ENCODE measurements at regions not wholly inside any gene's neighbourhood (a gene's known extent, or its start where the extent isn't known, plus 50 kb on each side); places are given as distances from the start of the nearest gene placed in this dataset.

DNA sequence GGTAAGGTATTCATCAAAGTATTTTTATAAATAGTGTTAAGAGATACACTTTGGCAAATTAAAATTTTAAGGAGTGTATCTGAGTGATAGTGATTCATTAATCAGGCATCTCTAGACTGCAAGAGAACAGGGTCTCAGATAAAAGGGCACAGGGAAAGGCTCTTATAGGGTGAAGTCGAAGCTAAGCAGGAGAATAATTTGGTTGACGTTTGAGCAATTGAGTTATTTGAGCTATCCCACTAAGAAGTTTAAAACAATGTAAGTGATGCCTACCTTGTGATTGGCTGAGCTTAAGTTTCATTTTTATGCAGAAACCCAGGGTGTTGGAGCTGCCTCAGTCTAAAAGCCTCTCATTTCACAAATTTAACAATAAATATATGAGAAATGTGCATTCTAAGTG lies 125.3 kb downstream of the SLC6A15 start:
- no peak for TF ChIP-seq POLR2A (IDR thresholded peaks at IDR 0.05)
- TF ChIP-seq, protein P1, sequence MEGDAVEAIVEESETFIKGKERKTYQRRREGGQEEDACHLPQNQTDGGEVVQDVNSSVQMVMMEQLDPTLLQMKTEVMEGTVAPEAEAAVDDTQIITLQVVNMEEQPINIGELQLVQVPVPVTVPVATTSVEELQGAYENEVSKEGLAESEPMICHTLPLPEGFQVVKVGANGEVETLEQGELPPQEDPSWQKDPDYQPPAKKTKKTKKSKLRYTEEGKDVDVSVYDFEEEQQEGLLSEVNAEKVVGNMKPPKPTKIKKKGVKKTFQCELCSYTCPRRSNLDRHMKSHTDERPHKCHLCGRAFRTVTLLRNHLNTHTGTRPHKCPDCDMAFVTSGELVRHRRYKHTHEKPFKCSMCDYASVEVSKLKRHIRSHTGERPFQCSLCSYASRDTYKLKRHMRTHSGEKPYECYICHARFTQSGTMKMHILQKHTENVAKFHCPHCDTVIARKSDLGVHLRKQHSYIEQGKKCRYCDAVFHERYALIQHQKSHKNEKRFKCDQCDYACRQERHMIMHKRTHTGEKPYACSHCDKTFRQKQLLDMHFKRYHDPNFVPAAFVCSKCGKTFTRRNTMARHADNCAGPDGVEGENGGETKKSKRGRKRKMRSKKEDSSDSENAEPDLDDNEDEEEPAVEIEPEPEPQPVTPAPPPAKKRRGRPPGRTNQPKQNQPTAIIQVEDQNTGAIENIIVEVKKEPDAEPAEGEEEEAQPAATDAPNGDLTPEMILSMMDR (IDR thresholded peaks at IDR 0.05 in 8 of 11, conservative IDR thresholded peaks at IDR 0.05 in 3 of 11), result no peak
- TF ChIP-seq POLR2AphosphoS5 (IDR thresholded peaks at IDR 0.05), result no peak
- no peaks in the 10 kb centered on the region for H3K36me3 ChIP-seq
- H3K9me3 ChIP-seq, result no peaks in the 10 kb centered on the region
- intact Hi-C loops (cut with DNase I; ENCODE audit: low total_unique reads), result no loop called here
- H3K27me3 ChIP-seq (replicated peaks in 1 of 7), result no peaks in the 10 kb centered on the region
- no peak for DNase-seq
- no peak overlapping the region for H3K27ac ChIP-seq
- WGBS, 5 donors, result 53 to 75% (median 65%) methylated on average over 2 of the region's 2 CpGs
- no peaks in the 10 kb centered on the region for H3K4me1 ChIP-seq
- H3K4me3 ChIP-seq, result no peak overlapping the region

DNA sequence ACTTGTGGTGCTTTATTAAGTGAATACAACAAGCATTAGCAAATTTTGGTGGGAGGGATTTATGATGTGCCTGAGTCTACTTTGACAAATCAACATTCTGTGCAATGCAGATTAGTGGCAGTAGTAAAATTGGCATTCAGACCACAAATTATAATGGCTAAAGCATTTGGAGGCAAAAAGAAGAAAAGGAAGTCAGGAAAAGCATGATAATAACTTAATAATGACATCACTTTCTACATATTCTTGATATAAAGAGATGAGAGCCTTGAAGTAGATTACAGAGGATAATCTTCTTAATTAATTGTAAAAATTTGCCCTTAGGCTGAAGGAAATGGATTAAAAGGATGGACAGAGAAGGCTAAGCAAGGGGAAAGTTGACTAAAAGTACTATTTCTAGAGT lies 126.0 kb downstream of the SLC6A15 start:
- H3K27ac ChIP-seq, result no peak overlapping the region
- H3K4me1 ChIP-seq, result no peaks in the 10 kb centered on the region
- TF ChIP-seq POLR2A (IDR thresholded peaks at IDR 0.05) (no peak), POLR2AphosphoS5 (IDR thresholded peaks at IDR 0.05) (no peak)
- TF ChIP-seq, protein P1 (IDR thresholded peaks at IDR 0.05 in 8 of 11, conservative IDR thresholded peaks at IDR 0.05 in 3 of 11), result no peak
- H3K9me3 ChIP-seq, result no peaks in the 10 kb centered on the region
- DNase-seq, result no peak
- intact Hi-C loops (cut with DNase I; ENCODE audit: low total_unique reads), result no loop called here
- H3K4me3 ChIP-seq, result no peak overlapping the region
- no peaks in the 10 kb centered on the region for H3K27me3 ChIP-seq (replicated peaks in 1 of 7)
- no peaks in the 10 kb centered on the region for H3K36me3 ChIP-seq

DNA sequence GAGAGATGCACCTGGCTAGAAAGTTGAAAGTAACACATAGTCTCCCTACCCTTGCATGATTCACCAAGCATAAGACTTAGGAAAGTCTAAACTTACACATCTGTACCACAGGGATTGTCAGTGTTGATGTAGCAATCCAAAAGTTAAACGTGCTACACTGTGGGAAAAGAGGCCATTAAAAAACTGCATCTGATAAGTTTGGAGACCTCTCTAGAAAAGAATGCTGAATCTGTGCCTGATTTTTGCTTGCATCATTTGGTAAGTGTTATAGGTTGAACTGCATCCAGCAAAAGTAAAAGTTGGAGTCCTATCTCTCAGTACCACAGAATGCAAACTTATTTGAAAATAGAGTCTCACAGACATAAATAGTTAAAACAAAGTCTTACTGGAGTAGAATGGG lies 126.6 kb downstream of the SLC6A15 start:
- no peaks in the 10 kb centered on the region for H3K27me3 ChIP-seq (replicated peaks in 1 of 7)
- WGBS, 5 donors, result 61 to 73% (median 67%) methylated on average over 1 of the region's 1 CpG
- TF ChIP-seq POLR2A (IDR thresholded peaks at IDR 0.05), result no peak
- TF ChIP-seq, protein P1 (IDR thresholded peaks at IDR 0.05 in 8 of 11, conservative IDR thresholded peaks at IDR 0.05 in 3 of 11), result no peak
- TF ChIP-seq POLR2AphosphoS5 (IDR thresholded peaks at IDR 0.05), result no peak
- H3K4me1 ChIP-seq, result no peaks in the 10 kb centered on the region
- intact Hi-C loops (cut with DNase I; ENCODE audit: low total_unique reads), result no loop called here
- no peak for DNase-seq
- no peak overlapping the region for H3K27ac ChIP-seq
- H3K9me3 ChIP-seq, result no peaks in the 10 kb centered on the region
- no peak overlapping the region for H3K4me3 ChIP-seq
- no peaks in the 10 kb centered on the region for H3K36me3 ChIP-seq

DNA sequence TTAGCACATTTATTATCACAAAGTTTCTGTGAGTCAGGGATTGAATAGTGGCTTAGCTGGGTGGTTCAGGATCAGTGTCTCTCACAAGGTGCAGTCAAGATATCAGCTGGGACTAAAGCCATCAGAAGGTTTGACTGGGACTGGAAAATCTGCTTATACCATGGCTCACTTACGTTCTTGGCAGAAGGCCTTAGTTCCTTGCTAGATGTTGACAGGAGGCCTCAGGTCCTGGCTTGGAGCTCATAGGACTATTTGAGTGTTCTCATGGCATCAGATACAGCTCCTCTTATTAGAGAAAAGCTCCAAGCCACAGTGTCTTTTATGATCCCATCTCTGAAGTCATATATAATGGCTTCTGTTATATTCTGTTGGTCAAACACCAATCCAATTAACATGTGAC lies 127.3 kb downstream of the SLC6A15 start:
- DNase-seq, result no peak
- Histone ChIP-seq H3K4me3 (no peak overlapping the region), H3K4me1 (no peaks in the 10 kb centered on the region), H3K27me3 (replicated peaks in 1 of 7) (no peaks in the 10 kb centered on the region), H3K27ac (no peak overlapping the region), H3K36me3 (no peaks in the 10 kb centered on the region), H3K9me3 (no peaks in the 10 kb centered on the region)
- intact Hi-C loops (cut with DNase I; ENCODE audit: low total_unique reads), result no loop called here
- TF ChIP-seq, protein P1 (IDR thresholded peaks at IDR 0.05 in 8 of 11, conservative IDR thresholded peaks at IDR 0.05 in 3 of 11), result no peak
- no peak for TF ChIP-seq POLR2A (IDR thresholded peaks at IDR 0.05)
- TF ChIP-seq POLR2AphosphoS5 (IDR thresholded peaks at IDR 0.05), result no peak
- 67 to 100% (median 80%) methylated on average over 1 of the region's 1 CpG for WGBS, 5 donors

Data from spleen (tissue), 11 donors.